ENCODE measurements at regions not wholly inside any gene's neighbourhood (a gene's known extent, or its start where the extent isn't known, plus 50 kb on each side); places are given as distances from the start of the nearest gene placed in this dataset.
"Not testable (repeated sequence)": the region's sequence is repeated elsewhere in the genome, so short reads cannot be mapped to it uniquely, and the experiment has no call there.

GRCh38 chr5:123698937-123699336, 187.0 kb downstream of the CSNK1G3 start:
- not testable (repeated sequence) for TF ChIP-seq EZH2 (IDR thresholded peaks at IDR 0.05; ENCODE audit: low read depth, low read length, severe bottlenecking); SRF (IDR thresholded peaks at IDR 0.05; ENCODE audit: low read depth, low read length); CTCF (IDR thresholded peaks at IDR 0.05; ENCODE audit: control extremely low read depth in 1 of 3, insufficient read depth in 1 of 3, low read depth in 1 of 3, low read length in 3 of 3); POLR2A (IDR thresholded peaks at IDR 0.05; ENCODE audit: control extremely low read depth in 1 of 2, low read depth in 2 of 2, low read length in 2 of 2); POLR2AphosphoS5 (IDR thresholded peaks at IDR 0.05; ENCODE audit: low read depth, low read length); SP4 (IDR thresholded peaks at IDR 0.05; ENCODE audit: low read length); EP300 (IDR thresholded peaks at IDR 0.05; ENCODE audit: borderline replicate concordance in 1 of 2, low read depth in 2 of 2, low read length in 2 of 2); TAF1 (IDR thresholded peaks at IDR 0.05; ENCODE audit: low read depth, low read length); KDM1A (IDR thresholded peaks at IDR 0.05; ENCODE audit: borderline replicate concordance, low read length); EGR1 (IDR thresholded peaks at IDR 0.05; ENCODE audit: borderline replicate concordance, low read depth, low read length); USF2 (IDR thresholded peaks at IDR 0.05; ENCODE audit: low read length)
- TF ChIP-seq, protein P1, sequence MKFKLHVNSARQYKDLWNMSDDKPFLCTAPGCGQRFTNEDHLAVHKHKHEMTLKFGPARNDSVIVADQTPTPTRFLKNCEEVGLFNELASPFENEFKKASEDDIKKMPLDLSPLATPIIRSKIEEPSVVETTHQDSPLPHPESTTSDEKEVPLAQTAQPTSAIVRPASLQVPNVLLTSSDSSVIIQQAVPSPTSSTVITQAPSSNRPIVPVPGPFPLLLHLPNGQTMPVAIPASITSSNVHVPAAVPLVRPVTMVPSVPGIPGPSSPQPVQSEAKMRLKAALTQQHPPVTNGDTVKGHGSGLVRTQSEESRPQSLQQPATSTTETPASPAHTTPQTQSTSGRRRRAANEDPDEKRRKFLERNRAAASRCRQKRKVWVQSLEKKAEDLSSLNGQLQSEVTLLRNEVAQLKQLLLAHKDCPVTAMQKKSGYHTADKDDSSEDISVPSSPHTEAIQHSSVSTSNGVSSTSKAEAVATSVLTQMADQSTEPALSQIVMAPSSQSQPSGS (IDR thresholded peaks at IDR 0.05; ENCODE audit: low read length) = not testable (repeated sequence)

All from H1 (cell line).